Liver (tissue), 3 donors: ENCODE measurements at regions not wholly inside any gene's neighbourhood (a gene's known extent, or its start where the extent isn't known, plus 50 kb on each side); places are given as distances from the start of the nearest gene placed in this dataset.
A peak's percentile ranks its signal among the peaks of the same experiment; 100 is the strongest.

Experiments
- GABPA ChIP-seq, 2 donors: IDR thresholded peaks in 1 of 2; conservative IDR thresholded peaks in 1 of 2; 2 replicates each; pipeline ENCODE4 v1.6.1; 2016; ENCODE audit warnings: antibody characterized with exemption in 2 of 2, mild to moderate bottlenecking in 1 of 2, moderate library complexity in 1 of 2
- TAF1 ChIP-seq: conservative IDR thresholded peaks from 2 replicates; pipeline ENCODE4 v1.6.1; 2016; ENCODE audit warnings: antibody characterized with exemption, mild to moderate bottlenecking
- TF ChIP-seq, protein P1 (sequence below): fragments of 150-350 bp; IDR thresholded peaks from 2 replicates; pipeline ENCODE4 v1.5.1; 2017; ENCODE audit warnings: improper control_type of control experiment, low read depth, low read length; ENCODE audit not compliant: missing input control
- TF ChIP-seq, protein P2 (sequence below): IDR thresholded peaks from 2 replicates; pipeline ENCODE4 v1.6.1; 2016; ENCODE audit warnings: antibody characterized with exemption
- donor health status: healthy.
- donor health status: healthy.

- TF ChIP-seq, protein P1, sequence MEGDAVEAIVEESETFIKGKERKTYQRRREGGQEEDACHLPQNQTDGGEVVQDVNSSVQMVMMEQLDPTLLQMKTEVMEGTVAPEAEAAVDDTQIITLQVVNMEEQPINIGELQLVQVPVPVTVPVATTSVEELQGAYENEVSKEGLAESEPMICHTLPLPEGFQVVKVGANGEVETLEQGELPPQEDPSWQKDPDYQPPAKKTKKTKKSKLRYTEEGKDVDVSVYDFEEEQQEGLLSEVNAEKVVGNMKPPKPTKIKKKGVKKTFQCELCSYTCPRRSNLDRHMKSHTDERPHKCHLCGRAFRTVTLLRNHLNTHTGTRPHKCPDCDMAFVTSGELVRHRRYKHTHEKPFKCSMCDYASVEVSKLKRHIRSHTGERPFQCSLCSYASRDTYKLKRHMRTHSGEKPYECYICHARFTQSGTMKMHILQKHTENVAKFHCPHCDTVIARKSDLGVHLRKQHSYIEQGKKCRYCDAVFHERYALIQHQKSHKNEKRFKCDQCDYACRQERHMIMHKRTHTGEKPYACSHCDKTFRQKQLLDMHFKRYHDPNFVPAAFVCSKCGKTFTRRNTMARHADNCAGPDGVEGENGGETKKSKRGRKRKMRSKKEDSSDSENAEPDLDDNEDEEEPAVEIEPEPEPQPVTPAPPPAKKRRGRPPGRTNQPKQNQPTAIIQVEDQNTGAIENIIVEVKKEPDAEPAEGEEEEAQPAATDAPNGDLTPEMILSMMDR: no peak
- TF ChIP-seq GABPA (IDR thresholded peaks at IDR 0.05 in 1 of 2, conservative IDR thresholded peaks at IDR 0.05 in 1 of 2): no peak
- no peak for TF ChIP-seq TAF1
- TF ChIP-seq, protein P2, sequence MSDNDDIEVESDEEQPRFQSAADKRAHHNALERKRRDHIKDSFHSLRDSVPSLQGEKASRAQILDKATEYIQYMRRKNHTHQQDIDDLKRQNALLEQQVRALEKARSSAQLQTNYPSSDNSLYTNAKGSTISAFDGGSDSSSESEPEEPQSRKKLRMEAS: peak; percentile 67
Measured at GRCh38 chrX:42538405-42538804, 239.6 kb downstream of the PPP1R2C start.
